OCI-LY7 (cell line): ENCODE measurements at regions not wholly inside any gene's neighbourhood (a gene's known extent, or its start where the extent isn't known, plus 50 kb on each side); places are given as distances from the start of the nearest gene placed in this dataset.

Experiments used
- BruUV-seq: library from RNA; stranded (reverse); fragments of 400-500 nt; replicated peaks from 2 replicates; lab custom pipeline; 2021; lab: Mats Ljungman, UMichigan
- CTCF ChIA-PET: fragments of 300-600 bp; sonication (Branson Sonifier 250); formaldehyde crosslinking; loops from one replicate; lab custom pipeline; 2022; ENCODE audit warnings: antibody characterized with exemption; ENCODE audit not compliant: unreplicated experiment; lab: Charles Lee
- POLR2A ChIA-PET: fragments of 300-600 bp; sonication (Branson Sonifier 250); formaldehyde crosslinking; loops from one replicate; lab custom pipeline; 2022; ENCODE audit warnings: antibody characterized with exemption; lab: Charles Lee
- DNase-seq: peaks from one replicate; pipeline ENCODE4 v3.0.0-alpha.2; 2015; ENCODE audit warnings: low spot score
- H2AFZ ChIP-seq: fragments of 200-600 bp; sonication (generic), shearing (Covaris generic); 2 replicates; pipeline ENCODE4 v1.6.1; 2014; ENCODE audit warnings: mild to moderate bottlenecking, antibody characterized with exemption, low read length, moderate library complexity
- H3K27ac ChIP-seq: fragments of 200-600 bp; sonication (generic); 2 replicates; pipeline ENCODE4 v1.5.1; 2014; ENCODE audit warnings: mixed run types, low read depth, mild to moderate bottlenecking, moderate library complexity, low read length, inconsistent platforms; ENCODE audit not compliant: poor library complexity, severe bottlenecking
- H3K36me3 ChIP-seq: fragments of 200-600 bp; sonication (generic); 2 replicates; pipeline ENCODE4 v1.6.1; 2014; ENCODE audit warnings: mild to moderate bottlenecking, antibody characterized with exemption, low read length, moderate library complexity, mixed read lengths; ENCODE audit not compliant: insufficient read depth
- H3K4me1 ChIP-seq: fragments of 200-600 bp; sonication (generic); 2 replicates; pipeline ENCODE4 v1.5.1; 2014; ENCODE audit warnings: mild to moderate bottlenecking, low read length; ENCODE audit not compliant: insufficient read depth, poor library complexity, severe bottlenecking
- H3K4me2 ChIP-seq: fragments of 200-600 bp; sonication (generic); 2 replicates; pipeline ENCODE4 v1.6.1; 2014; ENCODE audit warnings: mild to moderate bottlenecking, low read length
- H3K4me3 ChIP-seq: fragments of 200-600 bp; sonication (generic); 2 replicates; pipeline ENCODE4 v1.5.1; 2014; ENCODE audit warnings: mild to moderate bottlenecking, low read depth, low read length; ENCODE audit not compliant: poor library complexity, severe bottlenecking
- H3K79me2 ChIP-seq: fragments of 200-600 bp; sonication (generic); 2 replicates; pipeline ENCODE4 v1.6.1; 2016; ENCODE audit warnings: low read depth, mild to moderate bottlenecking, low read length, moderate library complexity, mixed read lengths; ENCODE audit not compliant: insufficient read depth
- H3K9me2 ChIP-seq: fragments of 200-600 bp; sonication (generic); 2 replicates; pipeline ENCODE4 v1.6.1; 2016; ENCODE audit warnings: mild to moderate bottlenecking, low read length, mixed read lengths; ENCODE audit not compliant: insufficient read depth
- H3K9me3 ChIP-seq: fragments of 200-600 bp; sonication (generic); 2 replicates; pipeline ENCODE4 v1.6.1; 2014; ENCODE audit warnings: mild to moderate bottlenecking, mixed run types, low read length, mixed read lengths
- H4K20me1 ChIP-seq: fragments of 200-600 bp; sonication (generic); 2 replicates; pipeline ENCODE4 v1.6.1; 2014; ENCODE audit warnings: mild to moderate bottlenecking, antibody characterized with exemption, low read length, moderate library complexity, mixed read lengths; ENCODE audit not compliant: insufficient read depth
- CTCF ChIP-seq: fragments of 200-600 bp; sonication (generic); conservative IDR thresholded peaks from 2 replicates; pipeline ENCODE4 v1.5.1; 2014; ENCODE audit warnings: mild to moderate bottlenecking, antibody characterized with exemption, low read length, moderate library complexity, mixed read lengths
- EZH2phosphoT487 ChIP-seq: fragments of 200-600 bp; sonication (generic); IDR thresholded peaks from 2 replicates; pipeline ENCODE4 v1.6.1; 2018; ENCODE audit warnings: low read depth, borderline replicate concordance, mild to moderate bottlenecking, mixed run types, antibody characterized with exemption, low read length, moderate library complexity, mixed read lengths
- intact Hi-C: fragments of 100-400 bp; cut with micrococcal nuclease; formaldehyde crosslinking; loops from one replicate; pipeline ENCODE4 v1.10.0; 2022; ENCODE audit not compliant: unreplicated experiment

- Histone ChIP-seq H3K4me1 (no peaks in the 10 kb centered on the region), H3K4me3 (no peak overlapping the region), H3K4me2 (no peak overlapping the region), H3K9me2 (no peaks in the 10 kb centered on the region), H3K36me3 (no peaks in the 10 kb centered on the region), H3K79me2 (no peaks in the 10 kb centered on the region), H3K9me3 (no peaks in the 10 kb centered on the region), H4K20me1 (no peaks in the 10 kb centered on the region), H2AFZ (no peak overlapping the region), H3K27ac (no peak overlapping the region)
- no TSS peak for BruUV-seq
- POLR2A ChIA-PET: no interaction called here
- no peak for DNase-seq
- CTCF ChIA-PET: no interaction called here
- intact Hi-C loops: no loop called here
- TF ChIP-seq EZH2phosphoT487 (no peak), CTCF (no peak)
These were observed 113.7 kb upstream of the NECTIN1 start for GRCh38 chr11:119842731-119843130.

- H3K4me1 ChIP-seq: no peaks in the 10 kb centered on the region
- TF ChIP-seq CTCF: no peak
- TF ChIP-seq EZH2phosphoT487: no peak
- intact Hi-C loops: no loop called here
- no peak overlapping the region for H3K27ac ChIP-seq
- H4K20me1 ChIP-seq: no peaks in the 10 kb centered on the region
- H3K4me2 ChIP-seq: no peak overlapping the region
- H2AFZ ChIP-seq: no peak overlapping the region
- ChIA-PET POLR2A (interaction anchor here (0.6 to 0.7 kb wide), 2 partner anchors 24 to 108 kb away, joined by 3 to 6 read pairs; no protein-coding TSS in a partner anchor), CTCF (no interaction called here)
- H3K36me3 ChIP-seq: no peaks in the 10 kb centered on the region
- no peaks in the 10 kb centered on the region for H3K9me2 ChIP-seq
- H3K9me3 ChIP-seq: no peaks in the 10 kb centered on the region
- BruUV-seq: no TSS peak
- no peak for DNase-seq
- H3K4me3 ChIP-seq: no peak overlapping the region
- no peaks in the 10 kb centered on the region for H3K79me2 ChIP-seq
These were observed 110.6 kb upstream of the NECTIN1 start for GRCh38 chr11:119839476-119840133.

- H3K27ac ChIP-seq: no peak overlapping the region
- no peaks in the 10 kb centered on the region for H3K9me3 ChIP-seq
- no peaks in the 10 kb centered on the region for H3K4me1 ChIP-seq
- H3K4me3 ChIP-seq: no peak overlapping the region
- ChIA-PET CTCF (interaction anchor here (0.6 kb wide), 1 partner anchor 144 kb away, joined by 3 read pairs; no protein-coding TSS in a partner anchor), POLR2A (interaction anchor here (1.5 kb wide), 1 partner anchor 9 kb away, joined by 5 read pairs; no protein-coding TSS in a partner anchor)
- BruUV-seq: no TSS peak
- no peaks in the 10 kb centered on the region for H3K79me2 ChIP-seq
- DNase-seq: no peak
- no peak overlapping the region for H2AFZ ChIP-seq
- H3K36me3 ChIP-seq: no peaks in the 10 kb centered on the region
- intact Hi-C loops: no loop called here
- no peak for TF ChIP-seq CTCF
- TF ChIP-seq EZH2phosphoT487: no peak
- no peaks in the 10 kb centered on the region for H3K9me2 ChIP-seq
- no peaks in the 10 kb centered on the region for H4K20me1 ChIP-seq
- H3K4me2 ChIP-seq: no peak overlapping the region
These were observed 106.8 kb upstream of the NECTIN1 start for GRCh38 chr11:119835753-119836152.
